B cell (primary cell): ENCODE measurements at regions not wholly inside any gene's neighbourhood (a gene's known extent, or its start where the extent isn't known, plus 50 kb on each side); places are given as distances from the start of the nearest gene placed in this dataset.

Source experiments
- CTCF ChIP-seq: fragments of 200-600 bp; IDR thresholded peaks from one replicate; pipeline ENCODE4 v1.8.0; 2022; ENCODE audit warnings: antibody characterized with exemption, mild to moderate bottlenecking
- EZH2 ChIP-seq: IDR thresholded peaks from 2 replicates; pipeline ENCODE4 v1.6.1; 2012; ENCODE audit warnings: borderline replicate concordance, low read depth, mild to moderate bottlenecking, moderate library complexity, low read length; ENCODE audit not compliant: insufficient read depth, poor library complexity, severe bottlenecking

- TF ChIP-seq CTCF = no peak
- no peak for TF ChIP-seq EZH2
Observed at GRCh38 chr7:34365611-34366010, 292.4 kb upstream of the NPSR1 start.
